Stimulated activated naive CD8-positive, alpha-beta T cell treated with anti-CD3 and anti-CD28 coated beads, Interleukin-15, Interleukin-2, amounts not matched to agents 100 ng/mL and 50 ng/mL, for 24 hours (primary cell): ENCODE measurements at regions not wholly inside any gene's neighbourhood (a gene's known extent, or its start where the extent isn't known, plus 50 kb on each side); places are given as distances from the start of the nearest gene placed in this dataset.
"Not testable (repeated sequence)": the region's sequence is repeated elsewhere in the genome, so short reads cannot be mapped to it uniquely, and the experiment has no call there.

Experiments
- H3K27ac Mint-ChIP-seq: one replicate; pipeline ENCODE4 v1.8.0; 2021; ENCODE audit warnings: mild to moderate bottlenecking, mixed read lengths
- H3K27me3 Mint-ChIP-seq: one replicate; pipeline ENCODE4 v1.8.0; 2021; ENCODE audit warnings: mixed read lengths
- H3K36me3 Mint-ChIP-seq: one replicate; pipeline ENCODE4 v1.8.0; 2021; ENCODE audit warnings: low read depth, mixed read lengths
- H3K4me1 Mint-ChIP-seq: one replicate; pipeline ENCODE4 v1.8.0; 2021; ENCODE audit warnings: low read depth, mixed read lengths
- H3K4me3 Mint-ChIP-seq: one replicate; pipeline ENCODE4 v1.8.0; 2021; ENCODE audit warnings: mild to moderate bottlenecking, mixed read lengths
- H3K9me3 Mint-ChIP-seq: one replicate; pipeline ENCODE4 v1.8.0; 2021; ENCODE audit warnings: mixed read lengths

GRCh38 chr20:53866794-53867740 lies 203.3 kb downstream of the BCAS1 start:
- H3K27ac Mint-ChIP-seq = peak overlapping the region; percentile 81
- no peaks in the 10 kb centered on the region for H3K27me3 Mint-ChIP-seq
- H3K4me1 Mint-ChIP-seq = peaks cover 70% of the 10 kb centered on the region
- no peaks in the 10 kb centered on the region for H3K36me3 Mint-ChIP-seq
- no peaks in the 10 kb centered on the region for H3K9me3 Mint-ChIP-seq
- peak overlapping the region; percentile 76 for H3K4me3 Mint-ChIP-seq

- no peaks in the 10 kb centered on the region for H3K9me3 Mint-ChIP-seq
- peaks cover 61% of the 10 kb centered on the region for H3K4me1 Mint-ChIP-seq
- H3K27me3 Mint-ChIP-seq = no peaks in the 10 kb centered on the region
- peak overlapping the region; percentile 81 for H3K27ac Mint-ChIP-seq
- H3K36me3 Mint-ChIP-seq = no peaks in the 10 kb centered on the region
- H3K4me3 Mint-ChIP-seq = peak overlapping the region; percentile 76
These were observed 204.2 kb downstream of the BCAS1 start for GRCh38 chr20:53865901-53866793.

GRCh38 chr20:53864765-53865683 lies 205.4 kb downstream of the BCAS1 start:
- H3K27me3 Mint-ChIP-seq, H3K36me3 Mint-ChIP-seq, H3K9me3 Mint-ChIP-seq: not testable (repeated sequence)
- Mint-ChIP-seq H3K4me3 (peak overlapping the region; percentile 76), H3K4me1 (peaks cover 50% of the 10 kb centered on the region), H3K27ac (peak overlapping the region; percentile 81)

GRCh38 chr20:53863923-53864641 lies 206.3 kb downstream of the BCAS1 start:
- H3K27me3 Mint-ChIP-seq, H3K36me3 Mint-ChIP-seq, H3K9me3 Mint-ChIP-seq, H3K4me3 Mint-ChIP-seq: not testable (repeated sequence)
- peak overlapping the region; percentile 28 for H3K27ac Mint-ChIP-seq
- H3K4me1 Mint-ChIP-seq = peaks cover 40% of the 10 kb centered on the region

GRCh38 chr20:53863535-53863922 lies 206.9 kb downstream of the BCAS1 start:
- Mint-ChIP-seq H3K27ac (peak overlapping the region; percentile 28), H3K4me1 (peaks cover 40% of the 10 kb centered on the region)
- not testable (repeated sequence) for H3K4me3 Mint-ChIP-seq, H3K36me3 Mint-ChIP-seq, H3K9me3 Mint-ChIP-seq, H3K27me3 Mint-ChIP-seq

- not testable (repeated sequence) for H3K9me3 Mint-ChIP-seq, H3K27ac Mint-ChIP-seq, H3K36me3 Mint-ChIP-seq, H3K4me3 Mint-ChIP-seq, H3K27me3 Mint-ChIP-seq
- peaks cover 39% of the 10 kb centered on the region for H3K4me1 Mint-ChIP-seq
These were observed 207.4 kb downstream of the BCAS1 start for GRCh38 chr20:53863039-53863438.

GRCh38 chr20:53862490-53862889 lies 207.9 kb downstream of the BCAS1 start:
- not testable (repeated sequence) for H3K27ac Mint-ChIP-seq, H3K36me3 Mint-ChIP-seq, H3K27me3 Mint-ChIP-seq, H3K9me3 Mint-ChIP-seq, H3K4me3 Mint-ChIP-seq
- H3K4me1 Mint-ChIP-seq = peaks cover 38% of the 10 kb centered on the region

- peak overlapping the region; percentile 29 for H3K27ac Mint-ChIP-seq
- not testable (repeated sequence) for H3K36me3 Mint-ChIP-seq, H3K9me3 Mint-ChIP-seq, H3K27me3 Mint-ChIP-seq, H3K4me3 Mint-ChIP-seq
- peaks cover 38% of the 10 kb centered on the region for H3K4me1 Mint-ChIP-seq
These were observed 208.3 kb downstream of the BCAS1 start for GRCh38 chr20:53862136-53862397.

- Mint-ChIP-seq H3K4me3 (no peak overlapping the region), H3K4me1 (peaks cover 34% of the 10 kb centered on the region), H3K36me3 (no peaks in the 10 kb centered on the region), H3K27ac (no peak overlapping the region), H3K27me3 (no peaks in the 10 kb centered on the region), H3K9me3 (no peaks in the 10 kb centered on the region)
These were observed 210.7 kb downstream of the BCAS1 start for GRCh38 chr20:53859684-53860083.

- not testable (repeated sequence) for H3K9me3 Mint-ChIP-seq, H3K36me3 Mint-ChIP-seq, H3K27ac Mint-ChIP-seq, H3K4me3 Mint-ChIP-seq, H3K27me3 Mint-ChIP-seq
- peaks cover 34% of the 10 kb centered on the region for H3K4me1 Mint-ChIP-seq
These were observed 211.4 kb downstream of the BCAS1 start for GRCh38 chr20:53859009-53859408.

GRCh38 chr20:53858516-53858915 lies 211.9 kb downstream of the BCAS1 start:
- H3K27ac Mint-ChIP-seq, H3K36me3 Mint-ChIP-seq, H3K4me3 Mint-ChIP-seq, H3K9me3 Mint-ChIP-seq, H3K27me3 Mint-ChIP-seq: not testable (repeated sequence)
- peaks cover 30% of the 10 kb centered on the region for H3K4me1 Mint-ChIP-seq

- no peaks in the 10 kb centered on the region for H3K27me3 Mint-ChIP-seq
- H3K27ac Mint-ChIP-seq = no peak overlapping the region
- no peaks in the 10 kb centered on the region for H3K9me3 Mint-ChIP-seq
These were observed 212.6 kb downstream of the BCAS1 start for GRCh38 chr20:53857723-53858236.

GRCh38 chr20:53856300-53857295 lies 213.8 kb downstream of the BCAS1 start:
- Mint-ChIP-seq H3K9me3 (no peaks in the 10 kb centered on the region), H3K27ac (peak overlapping the region; percentile 72), H3K4me1 (peaks cover 42% of the 10 kb centered on the region), H3K36me3 (no peaks in the 10 kb centered on the region), H3K27me3 (no peaks in the 10 kb centered on the region), H3K4me3 (no peak overlapping the region)

More at GRCh38 chr20:53857723-53858236, 212.6 kb downstream of the BCAS1 start:
- H3K4me1 Mint-ChIP-seq = peaks cover 33% of the 10 kb centered on the region
- H3K4me3 Mint-ChIP-seq = no peak overlapping the region
- H3K36me3 Mint-ChIP-seq = no peaks in the 10 kb centered on the region
